Stimulated activated CD4-positive, alpha-beta T cell treated with anti-CD3 and anti-CD28 coated beads, Interleukin-2, amount 100 ng/mL, for 24 hours (primary cell): ENCODE measurements at regions not wholly inside any gene's neighbourhood (a gene's known extent, or its start where the extent isn't known, plus 50 kb on each side); places are given as distances from the start of the nearest gene placed in this dataset.

Source experiments
- DNase-seq, 2 donors: peaks; one replicate each; pipeline ENCODE4 v3.0.0-alpha.2; 2020

DNA sequence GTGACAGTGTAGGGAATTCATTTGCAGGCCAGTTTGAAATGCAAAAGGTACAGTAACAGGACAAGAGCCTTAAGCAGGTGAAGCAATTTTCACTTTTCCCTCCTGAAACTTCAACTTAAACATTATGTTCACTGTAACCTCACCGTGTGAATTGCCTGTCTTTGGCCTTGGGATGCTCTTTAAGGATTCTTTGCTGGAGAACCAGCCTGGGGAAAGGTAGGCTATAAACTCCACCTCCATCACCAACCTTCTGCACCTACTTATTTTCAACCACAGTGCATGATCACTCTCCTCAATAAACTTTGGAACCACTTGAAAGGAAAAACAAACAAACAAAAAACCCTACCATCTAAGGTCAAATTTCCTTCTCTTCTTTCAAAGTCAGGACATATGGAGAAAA, 300.5 kb downstream of the TLE1 start:
- DNase-seq, result no peak

GRCh38 chr9:81387360-81388106, 301.8 kb downstream of the TLE1 start:
- no peak for DNase-seq

DNA sequence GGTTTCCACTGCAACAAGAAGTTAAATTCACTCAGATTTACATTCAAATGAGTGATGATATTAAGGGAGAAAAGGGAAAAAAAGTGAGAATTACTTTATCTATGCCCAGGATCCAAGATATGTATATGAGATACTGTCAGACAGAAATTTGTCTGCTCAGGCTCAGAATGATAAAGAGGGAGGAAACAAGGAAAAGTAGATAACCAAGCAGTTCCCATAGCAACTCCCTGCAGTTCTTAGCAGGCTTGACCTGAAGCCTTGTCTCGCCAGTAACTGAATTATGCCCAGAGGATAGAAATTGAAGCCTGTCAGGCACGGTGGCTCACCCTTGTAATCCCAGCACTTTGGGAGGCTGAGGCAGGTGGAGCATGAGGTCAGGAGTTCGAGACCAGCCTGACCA, 304.4 kb downstream of the TLE1 start:
- no peak for DNase-seq

DNA sequence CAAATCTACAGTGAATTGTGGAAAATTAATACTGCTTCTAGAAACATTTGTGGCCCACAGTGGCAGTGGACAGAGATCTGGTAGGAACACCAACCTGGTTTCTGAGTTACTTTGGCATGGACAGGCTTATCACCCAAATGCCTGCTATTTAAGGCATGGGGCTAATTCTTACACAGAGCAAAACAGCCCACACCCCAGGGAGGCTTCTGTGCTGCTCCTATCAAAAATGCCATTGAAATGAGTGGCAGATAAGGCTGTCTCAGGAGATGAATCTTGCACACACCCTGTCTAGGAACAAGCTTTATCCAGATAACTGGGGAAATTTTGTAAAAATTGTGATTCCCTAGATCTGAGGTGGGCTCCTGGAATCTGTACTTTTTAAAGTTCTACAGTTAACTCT, 307.1 kb downstream of the TLE1 start:
- no peak for DNase-seq

GRCh38 chr9:81381694-81382093, 307.7 kb downstream of the TLE1 start:
- DNase-seq, result no peak

DNA sequence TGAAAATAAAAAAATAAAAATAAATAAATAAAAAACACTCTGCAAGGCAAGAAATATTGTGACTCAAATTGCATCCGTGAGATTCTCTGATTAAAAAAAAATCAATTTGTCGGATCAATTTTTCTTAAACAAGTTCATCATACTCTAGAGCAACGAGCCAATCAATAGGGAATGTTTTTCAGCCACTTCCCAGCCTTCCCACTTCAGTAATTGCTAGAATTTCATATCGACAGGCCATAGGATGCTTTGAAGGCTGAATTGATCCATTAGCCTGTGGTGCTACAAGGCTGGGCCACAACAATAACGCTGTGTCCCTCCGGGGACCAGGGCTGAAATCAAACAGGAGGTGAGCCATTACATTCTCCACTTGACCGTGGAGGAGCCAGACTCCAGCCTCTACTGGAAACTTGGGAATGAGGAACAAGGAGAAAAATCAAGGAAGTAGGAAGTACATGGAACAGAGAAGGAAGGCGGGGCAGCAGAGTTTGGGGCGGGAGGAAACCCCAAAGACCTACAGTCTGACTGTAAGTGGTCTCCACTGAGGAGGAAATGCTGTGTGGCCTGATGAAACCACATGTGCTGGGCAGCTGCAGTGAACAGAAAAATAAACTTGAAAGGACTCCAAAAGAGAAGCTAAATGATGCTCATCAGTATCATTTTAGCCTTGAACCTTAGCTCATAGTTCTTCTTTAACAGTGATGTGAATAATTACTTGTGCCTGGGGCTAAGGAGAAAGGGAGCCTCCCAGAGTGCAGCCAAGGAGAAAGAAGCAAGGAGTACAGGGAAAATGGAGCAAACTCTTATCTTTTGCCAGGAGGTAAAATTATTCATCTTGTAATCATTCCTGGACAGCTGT, 308.6 kb downstream of the TLE1 start:
- no peak for DNase-seq

GRCh38 chr9:81379655-81380054, 309.7 kb downstream of the TLE1 start:
- no peak for DNase-seq

DNA sequence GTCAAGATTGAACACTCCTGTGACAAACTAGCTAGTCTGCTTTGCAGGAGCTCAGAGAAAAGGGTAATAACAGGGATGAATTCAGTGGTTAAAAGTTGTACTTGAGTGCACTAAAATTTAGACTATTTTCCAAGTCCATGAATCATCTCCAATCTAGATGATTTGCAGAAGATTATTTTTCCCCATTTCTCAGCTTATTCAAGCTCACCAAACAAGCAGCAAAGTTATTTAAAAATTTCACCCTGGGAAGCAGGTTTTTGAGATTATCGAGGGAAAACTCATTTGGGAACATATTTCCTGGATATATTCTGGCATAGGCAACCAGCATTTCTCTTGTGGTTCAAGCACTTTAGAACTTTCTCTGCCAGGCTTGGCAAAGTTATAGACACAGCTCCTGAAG, 311.4 kb downstream of the TLE1 start:
- DNase-seq, result no peak

GRCh38 chr9:81377320-81377719, 312.0 kb downstream of the TLE1 start:
- no peak for DNase-seq

DNA sequence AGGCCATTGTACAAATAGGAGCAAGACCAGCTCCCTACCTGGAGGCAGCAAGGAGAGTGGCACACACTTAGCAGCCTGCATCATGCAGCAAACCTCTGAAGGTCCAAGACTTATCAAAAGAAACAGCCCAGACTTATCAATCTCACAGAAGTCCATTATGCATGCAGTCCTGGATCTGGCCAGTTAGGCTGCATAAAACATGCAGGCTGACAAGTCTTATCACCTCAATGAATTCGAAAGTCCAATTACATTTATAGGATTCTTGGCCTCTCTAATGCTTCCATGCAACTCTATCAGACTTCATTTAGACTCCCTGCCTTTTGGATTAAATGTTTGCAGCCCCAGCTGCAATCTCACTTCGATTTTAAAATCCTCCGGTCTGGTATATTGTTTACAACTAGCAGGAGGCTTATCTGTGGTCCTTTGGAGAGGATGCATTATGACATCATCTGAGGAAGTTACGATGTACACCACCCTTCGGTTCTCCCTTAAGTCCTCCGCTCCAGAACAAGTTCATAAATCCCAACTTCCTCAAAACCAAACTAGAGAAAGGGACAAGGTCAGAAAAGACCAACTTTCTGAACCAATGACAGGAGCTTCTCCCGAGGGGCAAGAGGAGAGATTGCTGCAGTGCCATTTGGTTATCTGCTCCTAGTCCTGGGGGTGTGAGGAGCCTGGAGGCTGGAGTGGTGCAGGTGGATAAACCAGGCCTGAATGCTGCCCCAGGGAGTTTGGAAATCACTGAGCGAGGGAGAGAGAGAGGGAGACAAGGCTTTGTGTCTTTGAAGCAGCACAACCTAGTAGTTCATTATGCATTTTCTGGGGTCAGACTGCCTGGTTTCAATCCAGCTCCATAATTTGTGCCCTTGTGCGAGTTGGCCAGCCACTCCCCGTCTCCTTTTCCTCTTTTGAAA, 313.9 kb downstream of the TLE1 start:
- DNase-seq, result no peak

- no peak for DNase-seq
Measured at GRCh38 chr9:81374459-81375186, 314.7 kb downstream of the TLE1 start.

- no peak for DNase-seq
Measured at GRCh38 chr9:81373294-81373693, 316.1 kb downstream of the TLE1 start.

DNA sequence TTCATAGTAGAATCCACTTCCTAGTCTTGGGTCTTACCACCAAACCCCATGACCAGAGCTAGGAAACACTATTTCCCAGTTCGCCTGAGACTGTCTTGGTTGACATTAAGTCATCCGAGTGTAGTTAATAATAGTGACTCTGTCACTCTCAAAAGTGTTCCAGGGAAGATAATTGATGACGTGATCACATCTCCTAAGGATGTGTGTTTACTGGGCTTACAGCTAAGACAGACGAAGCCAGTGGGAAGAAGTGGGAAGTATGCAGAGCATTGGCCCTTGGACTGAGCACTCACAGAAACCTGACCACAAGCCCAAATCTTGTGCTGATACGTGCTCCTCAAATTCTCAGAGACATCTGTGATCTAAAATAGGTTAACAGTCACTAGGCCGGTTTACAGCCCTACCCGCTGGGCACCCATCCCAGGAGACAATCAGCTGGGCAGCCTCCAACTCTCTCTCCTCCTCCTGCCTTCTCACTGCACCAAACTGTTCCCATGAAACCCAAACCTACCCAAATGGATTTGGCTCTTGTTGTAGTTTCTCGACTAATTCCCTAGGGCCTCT, 316.6 kb downstream of the TLE1 start:
- no peak for DNase-seq

- DNase-seq, result no peak
Measured at GRCh38 chr9:81371824-81372223, 317.5 kb downstream of the TLE1 start.

DNA sequence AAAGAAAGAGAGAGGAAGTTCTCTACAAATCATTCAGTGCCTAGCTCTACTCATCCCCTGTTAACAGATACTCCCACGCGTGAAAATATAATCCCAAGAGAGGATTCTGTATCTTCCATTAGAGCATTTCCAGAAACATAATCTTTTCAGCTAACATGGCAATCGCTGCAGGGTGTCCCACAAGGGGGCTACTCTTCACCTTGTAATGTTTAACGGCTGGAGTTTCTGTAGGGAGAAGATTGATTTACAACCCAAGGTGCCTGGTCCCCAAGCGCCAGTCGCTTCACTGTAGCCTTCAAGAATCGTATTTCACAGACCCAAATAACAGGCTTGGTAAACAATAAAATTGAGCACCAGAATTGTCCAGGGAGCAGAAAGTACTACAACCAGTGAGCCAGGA, 318.7 kb downstream of the TLE1 start:
- no peak for DNase-seq

DNA sequence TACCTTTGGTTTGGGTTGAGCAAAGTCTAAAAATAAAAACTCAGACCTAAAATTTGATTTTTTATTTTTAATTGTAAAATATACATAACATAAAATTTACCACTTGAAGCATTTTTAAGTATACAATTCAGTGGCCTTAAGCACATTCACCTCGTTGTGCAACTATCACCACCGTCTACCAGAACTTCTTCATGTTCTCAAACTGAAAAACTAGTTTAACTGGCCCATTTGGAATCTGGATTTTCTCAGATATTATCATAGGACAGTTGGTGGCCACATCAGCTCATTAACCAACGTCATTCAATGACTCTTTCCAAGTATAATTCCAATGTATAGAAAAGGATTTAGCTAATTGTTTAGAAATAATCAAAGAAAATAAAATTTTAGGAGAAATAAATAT, 319.3 kb downstream of the TLE1 start:
- DNase-seq, result no peak

GRCh38 chr9:81369121-81369520, 320.2 kb downstream of the TLE1 start:
- DNase-seq, result no peak

DNA sequence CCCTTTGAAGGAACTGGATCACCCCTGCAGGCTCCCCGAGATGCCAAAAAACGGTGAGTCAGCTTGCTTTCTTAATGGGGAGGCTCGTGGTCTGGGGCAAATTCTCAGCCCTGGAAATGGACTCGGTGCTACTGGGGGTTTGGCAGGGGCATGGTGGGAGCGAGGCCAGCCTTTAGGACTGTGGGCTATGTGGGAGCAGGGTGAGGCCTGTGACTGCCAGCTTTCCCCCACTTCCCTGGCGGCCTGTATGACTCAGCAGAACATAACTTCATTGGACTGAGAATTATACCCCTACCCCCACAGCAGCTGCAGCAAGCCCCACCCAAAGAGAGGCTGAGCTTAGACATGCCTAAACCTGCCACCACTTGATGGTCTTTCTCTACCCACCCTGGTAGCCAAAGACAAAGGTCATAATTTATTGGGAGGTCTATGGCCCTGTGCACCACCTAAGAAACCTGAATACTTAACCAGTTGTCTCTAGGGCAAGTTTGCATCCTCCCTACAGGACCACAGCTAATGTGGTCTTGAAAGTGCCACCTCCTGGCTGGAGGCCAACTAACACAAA, 325.3 kb downstream of the TLE1 start:
- DNase-seq, result no peak

GRCh38 chr9:81361296-81361695, 328.1 kb downstream of the TLE1 start:
- DNase-seq, result no peak

- DNase-seq, result no peak
Measured at GRCh38 chr9:81351166-81351565, 338.2 kb downstream of the TLE1 start.

DNA sequence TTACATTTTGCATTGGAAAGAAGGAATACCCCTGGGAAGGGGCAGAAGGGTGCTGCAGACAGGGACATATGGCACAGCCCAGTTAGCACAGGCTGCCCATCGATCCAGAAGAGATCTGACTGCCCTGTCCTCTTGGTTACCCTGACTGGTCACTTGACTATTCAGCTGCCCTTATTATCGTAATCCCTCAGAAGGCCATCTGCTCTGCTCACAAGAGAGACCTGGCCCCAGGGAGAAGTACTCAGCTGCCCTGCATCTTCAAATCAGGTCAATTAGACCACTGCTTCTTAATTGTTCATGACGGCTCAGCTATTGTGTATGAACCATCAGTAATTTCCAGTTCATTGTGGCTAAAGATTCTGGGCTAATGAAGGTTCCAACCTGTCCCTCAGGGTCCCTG, 345.0 kb downstream of the TLE1 start:
- DNase-seq, result no peak

- no peak for DNase-seq
Measured at GRCh38 chr9:81335879-81336421, 353.4 kb downstream of the TLE1 start.
